Skeletal muscle cell (primary cell): ENCODE measurements at regions not wholly inside any gene's neighbourhood (a gene's known extent, or its start where the extent isn't known, plus 50 kb on each side); places are given as distances from the start of the nearest gene placed in this dataset.

ENCODE experiments used
- DNase-seq: peaks from one replicate; pipeline ENCODE4 v3.0.0-alpha.2; 2010; ENCODE audit warnings: low read depth
- H3K4me3 ChIP-seq: 2 replicates; pipeline ENCODE4 v1.5.1; 2011; ENCODE audit warnings: low read depth, mild to moderate bottlenecking, control low read depth, low read length, moderate library complexity

DNA sequence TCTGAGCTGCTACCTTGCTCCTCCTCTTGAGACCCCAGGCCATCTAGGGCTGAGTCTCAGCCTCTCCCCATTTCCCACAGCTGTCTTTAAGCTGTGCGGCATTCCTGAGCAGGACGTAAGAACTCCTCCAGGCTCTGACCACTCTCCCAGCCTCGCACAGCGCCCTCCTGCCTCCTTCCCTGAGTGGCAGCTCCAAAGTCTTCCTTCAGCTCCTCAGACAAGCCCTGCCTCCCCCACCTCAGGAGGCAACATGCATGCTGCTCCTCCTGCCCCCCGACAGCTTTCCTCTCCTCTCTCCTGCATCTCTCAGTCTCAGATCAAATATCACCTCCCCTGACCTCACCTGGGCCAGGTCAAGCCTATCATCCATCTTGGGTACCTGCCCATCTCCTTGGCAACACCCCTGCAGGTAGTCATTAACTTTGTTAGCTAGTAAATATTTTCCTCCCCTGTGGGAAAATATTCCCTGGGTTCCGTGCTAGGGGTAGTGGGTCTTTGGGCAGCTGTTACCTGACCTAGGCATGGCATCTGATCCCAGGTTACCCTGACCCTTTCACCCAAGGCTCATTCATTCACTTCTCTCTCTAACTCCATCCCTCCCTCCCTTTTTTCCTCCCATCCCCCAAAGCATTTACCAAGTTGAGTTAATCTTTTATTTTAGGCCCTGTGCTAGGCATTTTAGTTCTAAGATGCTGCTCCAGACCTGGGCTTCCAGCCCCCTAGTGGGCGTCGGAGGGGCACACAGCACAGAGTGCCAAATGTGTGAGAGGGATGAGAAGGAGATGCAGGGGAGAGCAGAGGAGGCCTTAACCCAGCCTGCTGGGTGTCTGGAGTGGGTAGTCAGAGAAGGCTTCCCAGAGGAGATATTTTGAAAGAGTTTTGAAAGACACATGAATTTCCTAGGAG lies 419.9 kb downstream of the PTPRU start:
- no peak overlapping the region for H3K4me3 ChIP-seq
- no peak for DNase-seq

DNA sequence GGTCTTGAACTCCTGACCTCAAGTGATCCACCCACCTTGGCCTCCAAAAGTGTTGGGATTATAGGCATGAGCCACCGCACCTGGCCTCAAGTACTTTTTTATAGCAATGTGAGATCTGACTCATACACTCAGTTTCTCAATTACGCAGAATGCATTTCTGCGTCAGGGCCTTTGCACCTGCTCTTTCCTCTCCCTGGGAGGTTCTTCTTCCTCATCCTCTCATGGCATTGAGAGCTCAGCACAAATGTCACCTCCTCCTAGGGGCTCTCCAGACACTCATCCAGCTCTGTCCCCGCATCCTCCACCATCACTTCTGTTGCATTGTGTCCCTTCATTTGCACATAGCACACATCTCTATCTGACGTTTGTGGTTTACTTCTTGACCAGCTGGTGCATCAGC lies 418.8 kb downstream of the PTPRU start:
- no peak for DNase-seq
- H3K4me3 ChIP-seq: no peak overlapping the region

DNA sequence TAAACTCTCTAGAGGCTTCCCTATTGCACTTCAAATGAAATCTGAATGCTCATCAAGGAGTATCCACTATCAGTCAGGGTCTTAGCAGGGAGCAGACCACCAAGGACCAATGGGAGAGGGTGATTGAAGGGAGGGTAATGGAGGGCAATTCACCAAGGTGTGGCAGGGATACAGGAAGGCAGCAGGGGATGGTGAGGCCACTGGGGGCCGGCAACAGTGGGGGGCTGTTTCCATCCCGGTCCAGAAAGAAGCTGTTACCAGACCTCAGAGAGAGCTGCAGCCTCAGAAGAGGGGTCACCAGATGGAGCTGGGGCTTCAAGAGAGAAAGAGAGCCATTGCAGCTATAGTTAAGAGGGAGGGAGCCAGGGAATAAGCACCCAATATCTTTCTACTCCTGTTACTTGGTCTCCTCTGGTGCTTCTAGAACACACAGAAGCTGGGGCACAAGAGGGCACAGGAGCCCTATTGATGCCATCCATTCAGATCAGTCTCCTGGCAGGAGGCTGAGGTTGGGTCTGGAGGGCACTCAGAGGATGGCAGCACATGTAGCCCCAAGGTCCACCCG lies 417.6 kb downstream of the PTPRU start:
- no peak for DNase-seq
- no peak overlapping the region for H3K4me3 ChIP-seq

DNA sequence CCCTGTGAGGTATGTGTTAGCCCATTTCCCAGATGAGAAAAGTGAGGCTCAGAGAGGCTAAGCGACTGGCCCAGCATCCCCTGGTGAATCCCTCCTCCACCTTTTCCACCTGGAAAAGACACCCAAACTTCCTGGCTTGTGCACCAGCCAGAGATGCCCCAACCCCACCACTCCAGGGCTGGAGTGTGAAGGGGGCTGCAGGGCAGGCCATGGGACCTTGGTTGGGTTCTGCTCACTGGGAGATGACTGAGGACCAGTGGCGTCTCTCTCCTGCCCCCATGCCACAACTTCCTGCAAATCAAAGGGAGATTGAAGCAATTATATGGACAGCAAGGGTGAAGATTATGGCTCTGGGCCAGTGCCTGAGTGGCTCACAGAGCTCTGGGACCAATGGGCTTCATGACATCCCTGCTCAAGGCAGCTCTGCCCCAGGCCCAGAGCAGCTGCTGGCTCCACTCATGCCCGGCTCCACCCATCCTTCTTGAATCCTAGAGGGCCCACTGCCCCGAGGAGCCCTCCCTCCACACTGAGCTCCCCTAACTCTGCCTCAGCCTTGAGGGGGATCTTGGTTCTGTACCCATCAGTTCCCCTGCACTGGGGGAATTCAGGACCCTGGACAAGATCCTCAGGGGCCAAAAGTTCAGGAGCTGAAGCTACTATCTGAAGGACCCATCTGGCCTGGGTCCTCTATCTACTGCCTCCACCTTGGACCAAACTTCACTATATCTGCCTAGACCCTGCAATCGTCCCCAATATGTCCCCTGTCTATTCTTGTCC lies 416.9 kb downstream of the PTPRU start:
- no peak overlapping the region for H3K4me3 ChIP-seq
- no peak for DNase-seq

DNA sequence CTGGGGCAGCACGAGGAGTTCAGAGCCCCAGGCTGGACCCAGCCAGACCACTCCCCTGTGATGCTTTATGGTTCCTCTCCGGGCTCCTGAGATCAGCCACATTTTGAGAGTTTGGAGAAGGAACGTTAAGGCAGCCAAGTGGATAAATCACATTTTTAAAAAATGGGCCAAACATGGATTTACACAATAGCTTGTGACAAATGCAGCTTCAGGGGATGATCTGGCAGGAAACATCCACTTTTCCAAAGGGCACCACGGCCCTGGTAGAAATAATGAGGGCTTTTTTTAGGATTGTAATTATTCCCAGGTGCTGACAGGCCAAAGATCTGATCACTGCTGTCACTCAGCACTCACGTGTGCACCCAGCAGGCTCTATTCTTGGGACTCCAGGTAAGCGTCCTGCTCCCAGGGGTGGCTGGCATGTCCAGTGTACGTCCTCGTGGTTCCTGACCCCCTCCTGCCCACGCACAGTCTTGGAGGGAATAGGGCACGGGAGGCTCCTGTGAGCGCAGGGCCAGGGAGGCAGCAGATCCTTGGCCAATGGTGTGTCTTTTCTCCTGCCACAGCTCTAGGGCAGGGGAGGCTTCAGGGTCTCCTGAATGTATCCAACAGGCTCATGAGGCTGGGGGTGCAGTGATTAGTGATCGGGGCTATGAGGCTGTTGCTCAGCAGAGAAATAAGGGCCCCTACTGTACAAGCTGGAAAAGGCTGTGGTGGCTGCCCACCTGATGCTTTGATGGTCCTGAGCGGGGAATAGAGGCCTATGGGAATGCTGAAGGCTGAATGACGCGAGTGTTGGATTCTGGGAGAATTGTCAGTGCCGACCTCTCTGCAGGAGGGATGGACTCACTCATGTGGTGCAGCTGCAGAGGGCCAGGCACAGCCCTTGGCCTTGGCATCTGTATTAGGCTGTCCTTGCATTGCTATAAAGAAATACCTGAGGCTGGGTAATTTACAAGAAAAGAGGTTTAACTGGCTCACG lies 415.7 kb downstream of the PTPRU start:
- no peak for DNase-seq
- H3K4me3 ChIP-seq: no peak overlapping the region

DNA sequence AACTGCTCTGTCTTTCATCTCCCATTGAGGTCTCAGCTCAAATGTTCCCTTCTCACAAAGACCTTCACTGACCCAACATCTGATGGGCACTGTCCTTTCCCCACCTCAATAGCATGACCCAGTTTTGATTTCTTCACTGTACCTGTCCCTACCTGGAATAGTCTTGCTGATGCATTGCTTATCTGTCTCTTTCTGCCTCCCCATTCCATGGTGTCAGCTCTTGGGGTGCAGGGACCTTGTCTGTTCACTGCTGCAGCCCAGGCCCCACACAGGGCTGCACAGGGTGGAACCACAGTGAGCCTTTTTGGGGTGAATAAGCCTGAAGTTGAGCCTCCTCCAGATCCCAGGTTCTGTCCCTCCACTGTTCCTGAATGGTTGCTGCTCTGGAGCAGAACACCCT lies 414.9 kb downstream of the PTPRU start:
- H3K4me3 ChIP-seq: no peak overlapping the region
- DNase-seq: no peak

DNA sequence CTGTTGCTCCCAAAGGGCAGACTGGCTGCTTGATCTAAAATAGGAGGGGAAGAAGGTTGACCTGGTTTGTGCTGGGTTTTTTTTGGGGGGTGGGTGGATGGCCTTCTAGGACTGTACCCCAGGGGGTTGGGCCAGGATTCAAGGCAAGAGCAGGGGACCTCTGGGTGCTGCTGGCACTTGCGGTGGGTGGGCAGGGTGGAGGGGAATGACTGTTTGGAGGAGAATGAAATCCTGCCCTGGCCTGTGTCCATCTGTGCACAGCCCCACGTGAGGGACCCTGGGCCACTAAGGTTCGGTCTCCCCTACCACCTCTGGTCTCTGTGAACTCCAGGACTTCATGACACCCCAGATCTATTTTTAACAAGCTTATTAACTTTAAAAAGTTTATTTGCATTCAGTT lies 414.2 kb downstream of the PTPRU start:
- no peak overlapping the region for H3K4me3 ChIP-seq
- no peak for DNase-seq

DNA sequence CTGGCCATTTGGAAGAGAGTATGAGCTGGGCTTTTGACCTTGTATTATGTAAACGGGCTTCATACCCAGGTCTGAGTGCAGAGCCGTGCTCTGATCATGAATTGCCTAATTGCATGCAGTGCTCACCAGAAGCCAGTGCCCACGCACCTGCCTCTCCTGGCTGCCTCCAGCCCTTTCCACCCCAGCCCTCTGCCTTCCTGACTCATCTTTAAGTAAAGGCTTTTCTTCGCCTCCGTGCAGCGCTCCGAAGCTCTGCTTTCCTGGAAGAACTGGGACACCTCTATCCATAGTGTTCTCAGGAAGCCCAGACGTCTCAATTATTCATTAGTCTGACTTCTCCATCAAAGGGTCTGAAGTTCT lies 413.7 kb downstream of the PTPRU start:
- DNase-seq: no peak
- H3K4me3 ChIP-seq: no peak overlapping the region

DNA sequence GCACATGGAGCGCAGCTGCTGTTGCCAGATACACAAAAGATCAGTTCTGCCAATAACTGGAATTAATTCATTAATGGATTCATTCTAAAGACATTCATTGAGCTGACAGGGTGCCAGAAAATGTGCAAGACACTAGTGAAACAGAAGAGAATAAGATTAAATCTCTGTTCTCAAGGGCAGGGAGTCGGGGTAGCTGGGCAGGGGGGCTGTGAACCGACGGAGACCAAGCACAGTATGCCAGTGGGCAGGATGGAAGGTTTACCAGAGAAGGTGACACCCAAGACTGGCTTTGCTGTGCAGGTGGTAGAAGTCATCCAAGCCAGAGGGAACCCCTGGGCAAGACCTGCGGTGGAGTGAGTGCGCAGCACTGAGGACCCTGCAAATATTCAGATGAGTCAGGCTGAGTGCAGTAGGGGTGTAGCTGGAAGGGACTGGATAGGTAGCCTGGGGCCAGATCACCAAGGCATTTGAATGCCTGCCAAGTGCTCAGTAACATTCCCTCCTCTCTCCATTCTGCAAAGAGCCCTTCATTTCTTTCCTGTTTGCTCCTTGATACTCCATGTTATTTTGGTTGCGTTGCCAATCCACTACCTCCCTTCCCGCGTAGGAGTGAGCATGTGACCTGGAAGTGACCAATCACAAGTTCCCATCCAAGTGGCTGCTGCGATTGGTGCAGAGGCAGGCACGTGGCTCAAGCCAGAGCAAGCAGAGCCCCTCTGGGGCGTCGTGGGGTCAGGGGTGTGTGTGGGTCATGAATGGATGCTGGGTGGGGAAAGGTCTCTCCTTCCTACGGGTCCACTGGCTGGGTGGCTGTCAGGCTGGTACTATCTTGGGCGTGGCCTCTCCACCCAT lies 413.1 kb downstream of the PTPRU start:
- no peak overlapping the region for H3K4me3 ChIP-seq
- DNase-seq: no peak

DNA sequence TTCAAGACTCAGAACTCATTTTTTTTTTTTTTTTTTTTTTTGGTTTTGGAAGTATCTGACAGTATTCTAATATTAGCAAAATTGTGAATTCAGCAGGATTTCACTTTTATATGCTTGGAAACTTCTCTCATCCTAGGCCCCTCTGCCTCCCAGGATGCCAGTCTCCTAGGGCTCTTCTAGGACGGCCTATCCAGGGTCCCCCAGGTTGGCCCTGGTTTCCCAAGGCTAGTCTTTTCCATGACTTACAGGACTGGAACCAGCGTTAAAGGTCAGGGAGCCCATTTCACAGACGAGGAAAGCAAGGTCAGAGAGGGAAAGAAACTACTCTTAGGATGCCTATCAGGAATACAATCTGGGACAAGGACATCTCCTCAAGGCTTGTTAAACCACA lies 412.5 kb downstream of the PTPRU start:
- H3K4me3 ChIP-seq: no peak overlapping the region
- DNase-seq: no peak

DNA sequence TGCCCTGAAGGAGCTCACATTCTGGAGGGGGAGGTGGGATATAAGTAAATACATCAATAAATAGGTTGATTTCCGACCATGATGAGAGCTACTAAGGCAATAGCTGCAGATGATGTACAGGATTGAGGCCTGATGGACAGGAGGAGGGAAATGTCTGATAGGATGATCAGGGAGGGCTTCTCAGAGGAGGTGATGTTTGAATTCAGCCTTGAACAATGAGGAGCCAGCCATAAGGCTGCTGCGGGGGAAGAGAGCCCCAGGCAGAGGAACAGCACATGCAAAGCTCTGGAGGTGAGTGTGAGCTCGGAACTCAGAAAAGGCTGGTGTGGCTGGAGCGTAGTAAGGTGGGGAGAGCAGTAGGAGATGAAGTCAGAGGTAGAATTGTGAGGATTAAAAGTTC lies 411.7 kb downstream of the PTPRU start:
- DNase-seq: no peak
- no peak overlapping the region for H3K4me3 ChIP-seq

DNA sequence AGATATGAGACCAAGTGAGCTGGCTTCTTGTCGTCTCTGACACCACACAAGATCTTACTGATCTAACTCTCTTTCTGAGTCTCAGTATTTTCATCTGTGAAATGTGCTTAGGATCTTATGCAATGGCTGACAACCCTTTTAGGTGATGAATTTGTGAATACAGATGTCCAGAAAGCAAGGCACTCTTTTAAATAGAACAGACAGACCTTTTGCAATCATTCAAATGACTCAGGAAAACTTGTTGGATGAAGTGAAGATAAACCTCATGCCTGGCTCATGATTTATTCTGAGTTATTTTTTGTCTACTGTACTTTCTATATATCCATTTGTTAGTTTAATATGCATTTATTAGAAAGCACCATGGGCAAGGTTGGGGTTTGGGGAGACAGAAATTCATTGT lies 411.3 kb downstream of the PTPRU start:
- no peak overlapping the region for H3K4me3 ChIP-seq
- DNase-seq: peak; percentile 1

DNA sequence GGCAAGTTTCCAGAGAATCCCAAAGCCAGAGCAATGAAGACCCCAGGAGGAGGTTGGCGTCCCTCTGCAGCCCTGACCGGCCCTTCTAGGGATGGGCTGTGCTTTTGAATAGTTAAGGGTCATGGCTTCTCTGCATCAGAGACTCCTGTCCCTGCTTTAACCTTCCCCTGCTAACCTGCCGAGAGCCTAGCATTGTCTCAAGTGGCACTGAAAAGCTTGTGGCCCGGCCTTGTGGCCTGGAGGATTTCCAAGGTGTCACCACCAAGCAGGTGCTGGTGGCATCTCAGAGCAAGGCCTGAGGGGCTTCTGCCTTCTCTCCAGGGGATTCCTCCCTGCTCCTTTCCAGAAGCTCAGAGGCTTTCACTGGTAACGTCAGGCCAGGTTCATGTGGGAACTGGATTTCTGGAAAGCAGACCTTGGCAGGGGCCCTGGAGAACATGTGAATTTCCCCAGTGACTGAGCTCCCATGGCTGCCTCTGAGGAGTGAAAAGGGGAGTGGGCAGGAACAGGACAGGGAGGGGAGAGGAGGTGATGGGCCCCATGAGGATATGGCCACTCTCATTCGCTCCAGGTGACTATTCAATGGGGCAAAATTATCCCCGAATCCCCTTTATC lies 409.9 kb downstream of the PTPRU start:
- H3K4me3 ChIP-seq: no peak overlapping the region
- DNase-seq: no peak

DNA sequence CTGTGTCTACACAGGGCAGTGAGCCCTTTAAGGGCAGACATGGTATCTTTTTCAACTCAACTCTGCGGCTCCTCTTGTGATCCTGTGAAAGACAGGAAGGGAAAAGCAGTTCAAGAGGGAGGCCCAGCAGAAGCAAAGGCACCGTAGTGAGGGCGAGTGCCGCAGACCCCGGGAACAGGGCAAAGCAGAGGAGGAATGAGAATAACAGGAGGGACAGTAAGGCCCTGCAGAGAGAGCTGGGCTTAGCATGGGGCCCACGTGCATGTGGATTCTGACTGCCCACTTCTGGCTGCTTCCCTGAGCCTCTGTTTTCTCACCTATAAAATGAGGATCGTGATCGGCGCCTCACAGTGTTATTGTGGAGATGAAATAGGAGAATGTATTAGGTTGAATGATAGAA lies 409.3 kb downstream of the PTPRU start:
- DNase-seq: no peak
- no peak overlapping the region for H3K4me3 ChIP-seq

DNA sequence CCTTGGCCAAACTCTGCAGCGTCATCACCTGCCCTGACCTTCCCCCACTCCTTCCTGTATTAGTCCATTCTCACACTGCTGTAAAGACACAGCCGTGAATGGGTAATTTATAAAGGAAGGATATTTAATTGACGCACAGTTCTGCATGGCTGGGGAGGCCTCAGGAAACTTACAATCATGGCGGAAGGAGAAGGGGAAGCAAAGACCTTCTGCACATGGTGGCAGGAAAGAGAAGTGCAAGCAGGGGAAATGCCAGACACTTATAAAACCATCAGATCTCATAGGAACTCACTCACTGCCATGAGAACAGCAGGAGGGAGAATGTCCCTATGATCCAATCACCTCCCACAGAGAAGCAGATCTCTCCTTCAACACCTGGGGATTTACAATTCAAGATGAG lies 408.5 kb downstream of the PTPRU start:
- no peak overlapping the region for H3K4me3 ChIP-seq
- no peak for DNase-seq

DNA sequence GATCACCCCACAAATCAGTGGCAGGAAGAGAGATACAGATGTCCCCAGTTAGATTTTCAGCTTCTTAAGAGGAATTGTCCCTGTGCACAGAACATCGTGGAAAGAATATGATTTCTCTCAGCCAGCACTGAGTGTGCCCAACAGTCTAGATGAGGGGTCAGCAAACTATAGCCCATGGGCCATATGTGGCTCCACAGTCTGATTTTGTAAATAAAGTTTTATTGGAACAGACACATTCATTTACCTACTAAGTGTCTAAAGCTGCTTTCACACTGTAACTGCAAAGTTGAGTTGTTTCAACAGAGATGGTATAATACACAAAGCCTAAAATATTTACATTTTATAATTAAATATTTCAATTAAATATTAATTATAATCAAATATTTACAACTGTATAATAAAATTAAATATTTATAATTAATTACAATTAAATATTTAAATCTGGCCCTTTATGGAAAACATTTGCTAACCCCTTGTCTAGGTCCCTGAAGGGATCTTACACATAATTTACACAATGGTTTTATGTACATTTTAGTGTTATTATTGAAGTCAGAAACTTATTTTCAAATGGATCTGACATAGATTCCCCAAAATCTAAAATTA lies 407.6 kb downstream of the PTPRU start:
- no peak for DNase-seq
- no peak overlapping the region for H3K4me3 ChIP-seq

DNA sequence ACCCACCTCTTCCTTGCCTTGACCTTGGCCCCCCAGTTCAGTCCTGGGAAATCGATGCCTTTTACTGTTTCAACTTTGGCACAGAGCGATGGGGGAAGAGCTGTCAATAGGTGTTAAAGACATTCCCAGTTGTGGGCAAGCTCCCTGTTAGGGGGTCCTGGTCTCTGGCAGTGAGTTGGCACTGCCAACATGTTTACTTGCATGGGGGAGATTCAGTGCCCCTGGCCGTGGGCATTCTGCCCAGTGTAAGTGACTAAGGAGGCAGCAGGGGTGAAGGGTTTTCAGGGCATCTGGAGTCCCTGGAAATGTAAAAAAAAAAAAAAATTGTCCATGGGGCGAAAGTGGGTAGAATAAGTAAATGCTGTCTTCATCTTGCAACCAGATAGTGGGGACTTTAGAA lies 407.0 kb downstream of the PTPRU start:
- DNase-seq: no peak
- H3K4me3 ChIP-seq: no peak overlapping the region

DNA sequence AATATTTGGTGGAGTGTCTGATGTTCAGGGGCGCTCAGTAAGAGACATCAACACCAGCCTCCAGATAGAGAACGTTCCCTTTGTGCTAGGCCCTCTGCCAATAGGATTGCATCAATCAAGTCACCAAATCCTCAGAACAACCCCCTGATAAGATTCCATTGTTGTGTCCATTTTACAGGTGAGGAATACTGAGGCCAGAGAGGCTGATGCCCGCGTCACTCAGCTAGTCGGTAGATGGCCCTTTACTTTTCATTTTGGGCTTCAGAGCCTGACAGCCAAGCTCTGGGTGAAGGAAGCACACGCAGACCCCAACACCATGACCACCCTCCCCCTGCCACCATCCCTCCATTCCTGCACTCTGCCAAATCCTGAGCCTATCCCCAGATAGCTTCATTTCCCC lies 406.2 kb downstream of the PTPRU start:
- H3K4me3 ChIP-seq: no peak overlapping the region
- DNase-seq: no peak
